CD4-positive, alpha-beta T cell treated with Interleukin-17A for 1 hour (primary cell): ENCODE measurements at regions not wholly inside any gene's neighbourhood (a gene's known extent, or its start where the extent isn't known, plus 50 kb on each side); places are given as distances from the start of the nearest gene placed in this dataset.
A peak's percentile ranks its signal among the peaks of the same experiment; 100 is the strongest.

Source experiments
- DNase-seq: peaks from one replicate; pipeline ENCODE4 v3.0.0-alpha.2; 2020

DNA sequence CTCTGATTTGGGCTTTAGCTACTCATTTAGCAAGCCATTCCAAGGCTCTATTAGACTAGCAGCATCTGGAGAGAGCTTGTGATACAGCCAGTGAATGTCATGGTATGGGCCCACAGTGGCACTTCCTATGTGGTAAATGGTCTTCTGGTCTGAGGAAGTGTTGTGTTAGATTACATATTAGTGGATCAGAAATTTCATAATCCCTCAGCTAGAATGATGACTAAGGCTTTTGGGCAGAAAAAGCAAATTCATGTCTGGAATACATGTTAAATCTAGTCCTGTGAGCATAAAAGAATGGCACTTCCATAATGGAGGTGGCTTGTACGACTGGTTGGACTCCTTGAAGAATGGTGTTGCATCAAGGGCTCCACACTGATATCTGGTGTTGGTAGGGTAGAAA lies 436.8 kb upstream of the CWC22 start:
- DNase-seq, result no peak

DNA sequence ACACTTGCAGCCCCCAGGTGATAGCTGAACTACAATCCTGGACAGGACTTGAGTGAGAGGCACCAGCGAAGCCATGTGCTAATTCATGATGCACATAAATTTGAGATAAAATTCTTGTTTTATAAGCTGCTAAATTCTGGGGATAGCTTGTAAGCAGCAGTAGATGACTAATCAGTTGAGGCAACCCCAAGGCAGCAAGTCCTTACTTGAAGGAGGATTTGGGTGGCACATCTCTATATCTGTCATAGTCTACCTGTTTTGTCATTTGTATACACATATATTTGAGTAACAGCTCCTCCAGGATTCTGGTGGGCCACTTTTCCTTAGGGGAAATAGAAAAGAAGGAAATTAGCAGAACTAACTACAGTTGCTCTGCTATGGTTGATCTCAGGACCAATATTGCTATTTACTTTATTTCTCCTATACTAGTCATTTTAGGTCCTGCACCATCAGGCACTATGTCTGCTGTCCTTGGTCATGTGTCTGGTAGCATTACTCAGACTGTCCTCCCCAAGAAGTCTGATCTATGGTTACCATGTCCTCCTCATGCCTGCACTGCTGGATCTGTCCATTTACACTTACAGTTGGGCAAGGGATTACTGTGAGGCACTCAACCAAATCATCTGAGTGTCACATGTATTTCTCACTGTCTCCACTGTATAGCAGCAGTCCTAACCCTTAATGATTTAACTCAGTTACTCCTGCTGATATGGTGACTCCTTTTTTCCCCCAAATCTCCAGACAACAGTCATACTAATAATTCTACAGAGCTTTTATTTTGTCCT lies 436.0 kb upstream of the CWC22 start:
- no peak for DNase-seq

DNA sequence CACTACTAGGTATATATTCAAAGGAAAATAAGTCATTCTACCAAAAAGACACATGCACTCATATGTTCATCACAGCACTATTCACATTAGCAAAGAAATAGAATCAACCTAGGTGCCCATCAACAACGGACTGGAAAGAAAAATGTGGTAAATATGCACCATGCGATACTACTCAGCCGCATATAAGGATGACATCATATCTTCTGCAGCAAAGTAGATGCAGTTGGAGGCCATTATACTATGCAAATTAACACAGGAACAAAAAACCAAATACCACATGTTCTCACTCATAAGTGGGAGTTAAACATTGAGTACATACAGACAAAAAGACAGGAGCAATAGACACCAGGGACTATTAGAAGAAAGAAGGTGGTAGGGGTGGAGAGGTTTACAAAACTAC lies 412.1 kb upstream of the CWC22 start:
- no peak for DNase-seq

DNA sequence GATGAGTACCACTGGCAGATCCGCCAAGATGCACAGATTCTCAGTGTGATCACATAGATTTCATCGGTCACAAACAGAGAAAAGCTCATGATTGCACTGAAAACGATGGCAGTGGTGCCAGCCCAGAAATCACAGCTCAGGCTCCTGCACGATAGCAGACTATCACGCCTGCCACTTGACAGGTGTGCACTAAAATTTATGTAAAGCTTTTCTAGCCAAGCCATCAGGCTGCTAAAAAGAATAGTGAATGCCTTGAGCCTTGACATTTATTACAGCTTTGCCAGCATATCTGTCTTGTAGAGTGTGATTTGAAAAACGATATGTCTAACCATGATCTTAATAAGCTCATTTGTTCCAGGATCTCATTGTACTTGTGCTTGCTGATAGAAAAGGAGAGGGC lies 409.5 kb upstream of the CWC22 start:
- no peak for DNase-seq

DNA sequence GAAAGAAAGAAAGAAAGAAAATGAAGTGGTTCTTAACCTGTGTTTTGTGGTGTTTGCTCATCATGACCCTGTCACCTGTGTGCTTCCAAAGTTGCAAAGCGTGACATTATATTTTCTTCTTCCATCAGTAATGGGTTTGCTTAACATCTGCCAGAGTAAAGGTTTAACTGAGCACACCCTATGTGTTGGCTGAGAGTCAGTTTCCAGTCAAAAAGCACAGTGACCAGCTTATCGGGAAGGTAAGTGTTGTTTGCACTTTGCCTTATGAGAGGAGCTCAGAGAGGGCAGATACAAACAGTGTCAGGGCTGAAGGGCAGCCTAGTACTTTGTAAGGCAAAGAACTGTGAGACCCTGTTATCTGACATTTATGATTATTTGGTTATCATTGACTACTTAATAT lies 406.2 kb upstream of the CWC22 start:
- no peak for DNase-seq

DNA sequence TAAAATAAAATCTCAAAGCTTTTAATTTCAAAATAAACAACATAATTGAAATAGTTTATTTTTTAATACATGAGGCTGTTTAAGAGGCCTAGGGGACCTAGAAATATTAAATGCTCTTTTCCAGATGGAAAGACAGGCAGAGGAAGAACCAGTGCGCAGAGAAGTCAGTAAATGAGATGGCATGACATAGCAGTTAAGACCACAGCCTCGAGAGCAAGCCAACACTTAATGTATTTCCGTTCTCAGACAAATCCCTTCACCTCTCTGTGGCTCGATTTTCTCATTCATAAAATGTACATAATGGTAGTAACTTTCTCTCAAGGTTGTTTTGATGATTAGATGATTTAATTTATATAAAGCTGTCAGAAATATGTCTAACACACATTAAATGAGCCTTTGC lies 405.1 kb upstream of the CWC22 start:
- DNase-seq, result no peak

DNA sequence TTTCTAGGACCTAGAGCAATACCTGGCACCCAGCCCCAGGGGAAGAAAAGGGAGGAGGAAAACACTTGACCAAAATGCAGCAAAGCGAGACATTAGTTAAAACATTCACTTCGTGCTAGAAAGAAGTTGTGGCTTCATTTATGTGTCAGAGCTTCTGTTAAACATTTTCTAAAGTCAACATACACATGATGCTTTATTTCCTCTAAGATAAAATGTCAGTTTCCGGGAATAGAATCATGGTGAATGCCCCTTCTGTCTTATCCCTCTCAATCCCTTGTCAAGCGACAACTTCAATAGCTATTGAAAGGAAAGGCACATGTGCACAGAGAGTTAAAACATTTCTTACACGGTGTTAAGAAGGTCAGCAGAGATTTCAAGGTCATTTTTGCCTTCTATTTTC lies 404.6 kb upstream of the CWC22 start:
- DNase-seq, result no peak

DNA sequence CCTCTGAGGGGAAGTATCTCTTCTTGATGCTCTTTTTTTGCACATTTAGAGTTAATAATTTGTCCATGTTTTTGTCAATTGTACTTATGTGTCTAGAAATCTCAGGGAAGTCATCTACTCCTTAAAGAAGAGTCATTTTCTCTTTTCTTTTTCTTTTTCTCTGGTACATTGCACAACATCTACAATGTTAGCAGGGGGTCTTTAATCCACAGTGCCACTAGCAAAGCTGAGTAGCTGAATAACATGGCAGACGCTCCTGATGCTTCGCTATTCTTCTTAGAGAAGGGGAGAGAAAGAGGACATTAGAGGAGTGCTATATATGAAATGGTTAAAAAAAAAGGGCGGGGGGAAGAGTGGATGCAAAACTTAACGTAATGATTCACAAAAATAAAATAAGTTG lies 399.6 kb upstream of the CWC22 start:
- no peak for DNase-seq

DNA sequence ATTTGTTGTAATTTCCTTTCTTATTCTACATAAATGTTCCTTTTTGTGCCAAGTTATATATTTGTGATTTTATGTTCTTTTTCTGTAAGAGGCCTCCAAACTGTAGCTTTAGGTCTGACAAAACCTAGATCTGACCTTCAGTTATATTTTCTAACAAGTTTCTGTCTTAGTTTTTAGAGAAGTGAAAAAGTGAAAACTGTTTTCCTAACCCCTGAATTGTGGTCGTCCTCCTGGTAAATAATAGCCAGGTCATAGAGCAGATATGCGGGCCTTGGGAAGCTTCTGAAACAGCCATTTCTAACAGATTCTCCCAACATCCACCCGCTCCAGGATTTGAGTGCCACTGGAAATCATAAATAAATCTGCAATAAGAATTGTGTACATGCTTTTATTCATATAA lies 398.4 kb upstream of the CWC22 start:
- no peak for DNase-seq

DNA sequence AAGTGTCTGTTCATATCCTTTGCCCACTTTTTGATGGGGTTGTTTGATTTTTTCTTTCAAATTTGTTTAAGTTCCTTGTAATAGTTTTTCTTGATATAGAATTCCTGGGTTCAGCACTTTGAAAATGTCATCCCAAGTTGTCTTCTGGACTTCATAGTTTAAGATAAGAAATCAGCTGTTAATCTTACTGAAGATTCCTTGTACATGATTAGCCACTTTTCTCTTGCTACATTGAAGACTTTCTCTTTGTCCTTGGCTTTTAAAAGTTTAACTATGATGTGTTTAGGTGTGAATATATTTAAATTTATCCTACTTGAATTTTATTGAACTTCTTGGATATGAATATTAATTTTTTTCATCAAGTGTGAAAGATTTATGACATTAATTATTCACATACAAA lies 387.2 kb upstream of the CWC22 start:
- no peak for DNase-seq

DNA sequence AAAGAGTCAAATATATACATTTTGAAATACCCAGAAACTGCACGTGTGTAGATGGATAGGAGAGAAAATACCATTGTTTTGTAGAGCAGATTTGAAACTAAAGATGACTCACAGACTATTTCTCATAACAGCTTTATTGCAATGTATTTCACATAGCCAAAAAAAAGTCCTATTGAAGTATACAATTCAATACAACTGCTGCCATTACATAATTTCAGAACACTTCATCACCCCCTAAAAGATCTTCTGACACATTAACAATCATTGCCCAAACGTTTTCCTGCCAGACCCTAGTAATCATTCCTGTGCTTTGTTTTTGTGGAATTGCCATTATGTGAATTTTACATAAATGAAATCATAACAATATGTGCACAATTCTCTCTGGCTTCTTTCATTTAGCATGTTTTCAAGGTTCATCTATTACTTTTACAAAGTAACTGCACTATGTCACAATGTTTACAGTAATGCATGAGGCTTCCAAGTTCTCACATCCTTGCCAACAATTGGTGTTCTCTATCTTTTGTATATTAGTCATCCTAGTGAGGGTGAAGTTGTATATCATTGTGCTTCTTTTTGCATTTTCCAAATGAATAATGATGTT lies 378.6 kb upstream of the CWC22 start:
- no peak for DNase-seq

DNA sequence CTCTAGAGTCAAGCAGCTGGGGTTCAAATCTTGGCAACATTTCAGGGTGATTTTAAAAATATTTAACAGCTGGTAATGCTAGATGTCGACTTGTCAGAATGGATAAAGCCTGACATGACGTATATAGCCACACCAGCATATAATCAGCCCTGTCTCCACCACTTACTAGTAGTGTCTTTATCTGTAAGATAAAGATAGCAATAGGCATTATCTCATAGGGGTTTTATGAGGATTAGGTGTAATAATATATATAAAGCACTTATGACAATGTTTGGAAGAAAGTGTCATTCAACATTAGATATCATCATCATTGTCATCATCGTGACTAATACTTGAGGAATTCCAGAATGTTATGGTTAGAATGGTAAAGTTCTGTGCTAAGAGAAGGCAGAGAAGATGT lies 369.0 kb upstream of the CWC22 start:
- no peak for DNase-seq

DNA sequence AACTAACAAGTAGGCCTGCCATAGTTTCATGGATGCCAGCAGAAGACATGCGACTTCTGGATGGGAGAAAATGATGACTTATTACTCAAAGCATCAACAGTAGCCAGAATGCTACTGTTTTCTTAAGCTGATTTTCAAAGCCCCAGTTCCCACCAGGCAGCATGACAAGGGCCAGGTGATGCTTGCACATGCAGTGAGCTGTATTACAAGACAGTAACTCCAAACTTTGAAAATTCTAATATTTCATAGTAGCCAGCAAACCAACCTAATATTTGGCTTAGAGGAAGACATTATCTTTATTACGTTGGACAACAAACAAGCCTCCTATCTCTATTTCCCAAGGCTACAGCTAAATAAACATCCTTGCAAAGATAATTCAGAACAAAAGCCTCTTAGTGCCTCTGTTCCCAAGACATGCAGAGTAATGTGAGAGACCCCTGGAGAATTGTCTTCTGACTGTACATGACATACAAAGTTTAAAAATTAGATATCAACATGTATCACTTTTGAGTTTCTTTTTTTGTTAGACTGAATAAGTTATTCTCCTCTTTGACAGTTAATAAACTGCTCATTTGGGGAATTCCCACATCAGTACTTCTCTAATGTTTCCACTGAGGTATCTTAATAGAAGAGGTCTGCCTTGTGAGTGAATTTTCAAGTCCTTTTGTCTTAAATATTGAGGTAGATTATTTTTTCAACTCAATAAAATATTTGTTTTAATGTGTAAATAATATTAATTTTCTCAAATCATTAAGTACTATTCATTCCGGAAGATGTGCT lies 367.6 kb upstream of the CWC22 start:
- DNase-seq, result no peak

DNA sequence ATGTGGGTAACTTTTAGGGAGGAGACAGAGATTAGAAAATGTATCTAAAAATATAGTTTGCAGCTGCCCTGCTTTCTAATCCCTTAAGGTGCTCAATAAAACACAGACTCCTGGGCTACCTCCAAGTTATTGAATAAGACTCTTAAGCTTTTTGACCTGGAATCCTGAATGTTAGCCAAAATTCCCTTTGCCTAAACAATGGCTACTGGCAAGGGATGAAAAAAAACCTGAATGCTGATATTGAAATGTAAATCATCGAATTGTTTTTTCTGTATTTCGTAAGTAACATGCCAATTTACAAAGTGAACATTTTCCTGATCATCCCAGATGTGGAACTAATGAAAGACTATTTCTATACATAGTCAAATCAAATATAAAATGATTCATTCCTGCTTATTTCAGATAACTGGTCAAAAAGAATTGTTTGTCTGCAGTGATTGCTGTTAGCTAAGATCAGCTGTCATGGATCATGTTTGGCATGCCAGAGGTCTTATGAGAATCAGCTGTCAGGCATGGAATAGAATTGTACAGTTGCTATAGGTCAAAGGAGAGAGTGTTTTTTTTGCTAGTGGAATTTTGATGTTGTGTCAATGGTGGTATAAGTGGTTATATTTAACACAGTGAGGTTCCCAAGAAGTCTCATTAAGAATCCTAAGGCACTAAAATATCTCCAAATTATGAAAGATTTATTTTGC lies 363.6 kb upstream of the CWC22 start:
- no peak for DNase-seq

DNA sequence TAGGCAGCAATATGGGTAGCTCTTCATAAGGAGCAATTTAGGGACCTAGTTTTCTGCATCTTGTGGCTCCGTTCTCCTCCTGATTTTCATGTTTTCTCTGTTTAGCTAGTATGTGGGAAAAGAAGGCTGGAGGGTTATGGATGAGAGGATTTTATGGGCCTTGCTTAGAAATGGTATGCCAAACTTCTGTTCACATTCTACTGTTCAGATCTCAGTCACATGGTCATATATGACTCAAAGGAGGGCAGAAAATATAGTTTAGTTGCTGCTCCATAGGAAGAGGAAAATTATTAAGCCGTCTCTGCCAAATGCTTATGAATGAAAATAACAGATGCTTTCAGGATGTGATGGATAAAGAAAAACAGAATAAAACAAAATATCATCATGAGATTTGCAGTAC lies 361.8 kb upstream of the CWC22 start:
- DNase-seq, result no peak

DNA sequence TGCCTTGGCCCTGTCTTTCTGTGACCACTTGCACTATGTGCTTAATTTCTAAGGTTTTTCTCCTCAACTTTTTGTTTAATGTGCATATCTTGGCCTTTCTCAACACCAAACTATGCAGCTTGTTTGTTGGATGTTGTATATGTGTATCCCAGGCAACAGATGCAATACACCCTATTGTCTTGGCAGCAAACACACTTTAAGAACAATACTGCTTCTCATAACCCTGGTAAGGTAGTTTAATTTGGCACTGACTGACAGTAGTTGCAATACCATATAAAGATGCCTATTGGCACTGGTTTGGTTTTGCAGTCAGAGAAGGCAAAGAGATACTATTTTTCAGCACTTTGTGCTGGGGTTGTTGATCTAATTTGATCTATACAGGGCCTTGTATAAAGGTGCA lies 360.7 kb upstream of the CWC22 start:
- no peak for DNase-seq

DNA sequence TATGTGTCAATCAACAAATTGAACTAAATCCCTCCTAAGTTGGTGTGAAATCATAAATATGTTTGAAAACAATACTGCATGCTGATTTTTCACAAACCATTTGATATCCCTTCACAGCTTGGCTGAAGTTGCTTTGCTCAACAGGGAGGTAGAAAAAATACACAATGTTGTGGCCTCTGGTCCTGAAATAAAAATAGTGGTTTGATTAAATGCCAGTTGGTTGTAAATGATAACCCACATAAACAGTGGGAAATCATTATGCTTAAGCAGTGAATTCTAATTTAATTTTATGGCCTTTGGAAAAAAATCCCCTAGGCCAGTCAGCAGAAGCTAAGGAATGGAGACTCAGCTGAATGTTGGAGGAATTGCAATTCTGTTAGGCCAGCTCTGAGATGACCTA lies 359.4 kb upstream of the CWC22 start:
- no peak for DNase-seq

DNA sequence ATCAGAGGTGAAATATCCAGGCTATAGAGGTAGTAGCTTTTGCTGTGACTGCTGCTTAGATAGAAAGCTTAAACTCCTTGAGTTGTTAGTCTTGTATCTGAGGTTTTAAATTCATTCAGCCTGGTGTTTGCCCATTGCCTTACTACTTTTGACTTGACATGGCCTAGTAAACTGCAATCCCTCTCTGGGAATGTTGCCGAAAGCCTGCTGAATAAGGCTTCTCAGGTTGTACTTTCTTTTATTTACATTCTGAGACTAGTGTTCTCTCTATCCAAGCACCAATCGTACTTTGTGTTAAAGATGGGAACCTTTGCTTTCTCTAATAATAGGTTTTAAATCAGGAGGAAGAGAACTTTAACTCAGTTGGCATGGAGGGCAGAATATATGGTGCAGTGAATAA lies 357.6 kb upstream of the CWC22 start:
- DNase-seq, result no peak

DNA sequence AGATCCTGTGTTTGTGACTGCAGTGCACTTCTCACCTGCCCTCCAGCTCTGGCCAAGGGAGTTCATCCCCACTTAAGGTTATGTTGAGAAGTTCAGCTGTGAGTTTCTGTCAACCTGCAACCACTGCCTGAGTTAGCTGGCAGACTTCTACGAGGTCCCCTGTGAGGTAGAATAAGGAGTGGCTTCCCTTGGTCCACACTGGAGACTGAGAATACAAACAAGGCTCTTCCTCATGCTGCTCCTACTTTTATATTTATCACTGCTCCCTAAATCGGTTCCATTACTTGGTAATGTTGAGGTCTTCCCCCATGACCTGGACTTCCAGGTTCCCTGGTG lies 353.2 kb upstream of the CWC22 start:
- no peak for DNase-seq

DNA sequence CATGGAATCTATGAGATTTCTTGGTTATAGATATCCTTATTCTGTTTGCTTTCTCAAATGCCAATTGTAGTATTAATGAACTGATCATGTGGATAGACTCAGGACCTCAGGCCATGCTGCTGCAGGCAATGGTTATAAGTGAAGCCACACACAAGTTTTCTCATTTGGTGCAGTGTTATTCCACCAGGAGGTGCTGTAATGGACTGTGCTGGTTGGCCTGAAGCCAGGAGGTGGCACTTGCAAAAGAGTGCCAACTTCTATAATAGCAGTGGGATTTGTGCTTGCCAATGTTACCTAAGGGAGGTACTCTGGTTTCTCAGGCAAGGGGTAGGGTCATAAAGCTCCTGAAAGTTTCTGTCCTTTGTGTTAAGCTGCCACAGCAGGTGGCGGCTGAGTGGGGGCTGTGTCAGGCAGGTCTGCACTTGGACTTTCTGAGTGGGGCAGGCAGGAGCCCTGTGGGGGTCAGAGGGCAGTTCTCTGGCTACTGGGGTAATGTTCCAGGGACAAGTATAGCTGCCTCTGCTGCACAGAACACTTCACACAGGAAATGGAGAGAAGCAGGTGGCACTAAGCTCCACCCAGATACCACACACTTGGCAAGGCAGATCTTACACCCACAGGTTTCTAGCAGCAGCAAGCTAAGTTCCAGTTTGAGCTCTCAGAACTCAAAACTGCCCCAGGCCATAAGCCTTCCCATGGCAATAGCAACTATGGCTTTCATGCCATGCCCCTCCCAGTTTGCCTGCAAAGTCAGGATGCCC lies 352.6 kb upstream of the CWC22 start:
- DNase-seq, result peak; percentile 49

DNA sequence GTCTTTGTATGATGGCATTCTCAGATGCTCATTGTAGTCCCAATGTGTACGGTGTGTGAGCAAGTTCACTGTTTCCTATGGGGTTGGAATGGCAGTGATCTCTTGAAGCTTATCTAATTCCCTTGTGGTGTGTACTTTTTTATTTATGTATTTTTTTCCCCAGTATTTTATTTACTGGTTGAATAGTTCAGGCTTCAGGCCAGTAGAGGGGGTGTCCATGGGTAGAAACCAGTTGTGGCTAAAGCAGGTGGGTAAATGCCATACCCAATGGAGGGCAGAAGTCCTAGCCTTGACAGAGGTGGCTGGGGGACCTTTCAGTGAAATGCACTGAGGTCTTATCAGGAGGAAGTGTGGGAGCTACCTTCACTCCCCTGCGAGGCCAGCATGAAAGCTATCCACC lies 351.4 kb upstream of the CWC22 start:
- no peak for DNase-seq

DNA sequence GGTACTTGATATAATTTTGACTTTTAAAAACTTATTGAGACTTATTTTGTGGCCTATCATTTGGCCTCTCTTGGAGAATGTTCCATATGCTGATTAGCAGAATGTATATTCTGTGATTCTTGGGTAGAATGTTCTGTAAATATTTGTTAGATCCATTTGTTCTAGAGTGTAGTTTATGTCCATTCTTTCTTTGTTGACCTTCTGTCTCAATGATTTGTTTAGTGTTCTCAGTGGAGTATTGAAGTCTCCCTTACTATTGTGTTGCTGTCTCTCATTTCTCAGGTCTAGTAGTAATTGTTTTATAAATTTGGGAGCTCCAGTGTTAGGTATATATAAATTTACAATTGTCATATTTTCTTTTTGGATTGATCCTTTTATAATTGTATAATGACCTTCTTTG lies 349.6 kb upstream of the CWC22 start:
- no peak for DNase-seq

DNA sequence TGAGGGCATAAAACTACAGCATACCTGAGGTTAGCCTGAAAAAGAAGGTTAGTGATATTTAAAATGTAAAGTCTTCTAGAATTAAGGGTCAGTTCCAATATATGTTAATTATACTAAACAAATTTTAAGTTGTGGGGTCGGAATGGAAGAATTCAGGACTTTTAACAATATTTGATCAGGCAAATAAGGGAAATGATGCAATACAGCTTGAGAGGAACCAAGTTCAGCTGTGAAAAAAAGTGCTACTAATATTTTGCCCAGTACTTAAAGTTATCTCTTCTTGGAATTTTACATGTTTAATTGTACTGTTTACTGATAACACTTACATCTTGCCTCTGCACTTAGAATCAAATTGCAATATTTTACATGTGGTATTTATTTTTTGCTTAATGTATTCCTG lies 345.5 kb upstream of the CWC22 start:
- DNase-seq, result no peak
